ENCODE measurements at regions not wholly inside any gene's neighbourhood (a gene's known extent, or its start where the extent isn't known, plus 50 kb on each side); places are given as distances from the start of the nearest gene placed in this dataset.

- intact Hi-C loops (cut with micrococcal nuclease), result no loop called here
- no peaks in the 10 kb centered on the region for H3K9me3 ChIP-seq (ENCODE audit: control insufficient read depth in 2 of 3, low read length in 3 of 3)
- no peaks in the 10 kb centered on the region for H3K4me1 Mint-ChIP-seq
- no peaks in the 10 kb centered on the region for H3K4me1 ChIP-seq (ENCODE audit: control insufficient read depth in 2 of 2, insufficient read depth in 2 of 2, low read length in 2 of 2)
- POLR2A ChIA-PET, result no interaction called here
- no peak overlapping the region for H3K4me3 ChIP-seq (ENCODE audit: low read length)
- no peaks in the 10 kb centered on the region for H3K36me3 ChIP-seq (ENCODE audit: control insufficient read depth in 2 of 3, insufficient read depth in 3 of 3, low read length in 3 of 3)
- H3K4me3 Mint-ChIP-seq, result no peak overlapping the region
- H3K9me3 Mint-ChIP-seq, result peaks cover 0 to 7% (median 0%) of the 10 kb centered on the region in 11 donors
- H3K27me3 ChIP-seq (ENCODE audit: control insufficient read depth in 2 of 2, insufficient read depth in 2 of 2, low read length in 2 of 2), result no peaks in the 10 kb centered on the region
- H3K36me3 Mint-ChIP-seq, result no peaks in the 10 kb centered on the region
- CTCF ChIA-PET, result no interaction called here
- DNase-seq (no peak), ATAC-seq (no peak)
- H3K27ac ChIP-seq (ENCODE audit: low read depth, low read length), result no peak overlapping the region
- peaks cover 0 to 12% (median 0%) of the 10 kb centered on the region in 5 donors for H3K27me3 Mint-ChIP-seq
- no peak overlapping the region for H3K27ac Mint-ChIP-seq
Measured at GRCh38 chr20:39645131-39645530, 683.0 kb downstream of the DHX35 start.

- Histone ChIP-seq H3K36me3 (ENCODE audit: control insufficient read depth in 2 of 3, insufficient read depth in 3 of 3, low read length in 3 of 3) (no peaks in the 10 kb centered on the region), H3K4me3 (ENCODE audit: low read length) (no peak overlapping the region), H3K9me3 (ENCODE audit: control insufficient read depth in 2 of 3, low read length in 3 of 3) (no peaks in the 10 kb centered on the region), H3K27ac (ENCODE audit: low read depth, low read length) (no peak overlapping the region), H3K4me1 (ENCODE audit: control insufficient read depth in 2 of 2, insufficient read depth in 2 of 2, low read length in 2 of 2) (no peaks in the 10 kb centered on the region), H3K27me3 (ENCODE audit: control insufficient read depth in 2 of 2, insufficient read depth in 2 of 2, low read length in 2 of 2) (no peaks in the 10 kb centered on the region)
- H3K4me3 Mint-ChIP-seq, result no peak overlapping the region
- no peak overlapping the region for H3K27ac Mint-ChIP-seq
- no peaks in the 10 kb centered on the region for H3K36me3 Mint-ChIP-seq
- CTCF ChIA-PET, result no interaction called here
- H3K27me3 Mint-ChIP-seq, result peaks cover 0 to 12% (median 0%) of the 10 kb centered on the region in 5 donors
- no peak for ATAC-seq
- H3K9me3 Mint-ChIP-seq, result peaks cover 0 to 7% (median 0%) of the 10 kb centered on the region in 11 donors
- POLR2A ChIA-PET, result no interaction called here
- no peak for DNase-seq
- intact Hi-C loops (cut with micrococcal nuclease), result no loop called here
- H3K4me1 Mint-ChIP-seq, result no peaks in the 10 kb centered on the region
Measured at GRCh38 chr20:39643292-39643691, 681.1 kb downstream of the DHX35 start.

DNA sequence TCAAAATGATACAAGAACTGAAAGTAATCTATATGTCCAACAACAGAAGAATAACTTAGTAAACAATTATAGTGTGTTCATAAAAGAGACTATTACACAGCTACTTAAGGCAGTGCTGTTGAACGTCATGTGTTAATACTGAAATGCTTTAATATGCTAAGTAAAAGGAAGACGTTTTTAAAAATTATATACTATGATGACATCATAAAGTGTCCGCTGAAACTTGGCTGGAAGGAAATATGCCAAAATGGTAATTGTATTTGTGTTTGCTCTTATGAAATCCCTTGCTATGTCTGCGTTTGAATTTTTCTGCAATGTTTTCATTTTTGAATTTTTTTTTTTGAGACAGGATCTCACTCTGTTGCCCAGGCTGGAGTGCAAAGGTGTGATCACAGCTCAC lies 679.3 kb downstream of the DHX35 start:
- intact Hi-C loops (cut with micrococcal nuclease), result no loop called here
- H3K9me3 Mint-ChIP-seq, result peaks cover 0 to 7% (median 0%) of the 10 kb centered on the region in 11 donors
- ChIA-PET CTCF (no interaction called here), POLR2A (no interaction called here)
- H3K4me3 Mint-ChIP-seq, result no peak overlapping the region
- no peaks in the 10 kb centered on the region for H3K4me1 ChIP-seq (ENCODE audit: control insufficient read depth in 2 of 2, insufficient read depth in 2 of 2, low read length in 2 of 2)
- H3K9me3 ChIP-seq (ENCODE audit: control insufficient read depth in 2 of 3, low read length in 3 of 3), result no peaks in the 10 kb centered on the region
- no peaks in the 10 kb centered on the region for H3K36me3 Mint-ChIP-seq
- ATAC-seq, result no peak
- no peaks in the 10 kb centered on the region for H3K36me3 ChIP-seq (ENCODE audit: control insufficient read depth in 2 of 3, insufficient read depth in 3 of 3, low read length in 3 of 3)
- H3K4me1 Mint-ChIP-seq, result no peaks in the 10 kb centered on the region
- H3K27me3 Mint-ChIP-seq, result peaks cover 0 to 6% (median 5%) of the 10 kb centered on the region in 5 donors
- no peak overlapping the region for H3K4me3 ChIP-seq (ENCODE audit: low read length)
- H3K27ac Mint-ChIP-seq, result no peak overlapping the region
- H3K27me3 ChIP-seq (ENCODE audit: control insufficient read depth in 2 of 2, insufficient read depth in 2 of 2, low read length in 2 of 2), result no peaks in the 10 kb centered on the region
- H3K27ac ChIP-seq (ENCODE audit: low read depth, low read length), result no peak overlapping the region
- no peak for DNase-seq

DNA sequence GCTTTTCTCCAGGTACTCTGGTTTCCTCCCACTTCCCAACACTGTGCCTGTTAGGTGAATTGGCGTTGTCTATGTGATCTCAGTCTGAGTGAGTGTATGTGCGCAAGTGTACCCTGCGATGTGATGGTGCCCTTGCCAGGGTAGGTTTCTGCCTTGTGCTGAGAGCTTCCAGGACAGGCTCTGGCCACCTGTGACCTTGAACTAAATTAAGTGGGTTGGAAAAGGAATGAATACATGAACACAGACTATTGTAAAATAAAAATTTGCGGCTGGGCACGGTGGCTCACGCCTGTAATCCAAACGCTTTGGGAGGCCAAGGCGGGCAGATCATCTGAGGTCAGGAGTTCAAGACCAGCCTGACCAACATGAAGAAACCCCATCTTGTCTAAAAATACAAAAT lies 678.0 kb downstream of the DHX35 start:
- intact Hi-C loops (cut with micrococcal nuclease), result no loop called here
- Histone ChIP-seq H3K4me1 (ENCODE audit: control insufficient read depth in 2 of 2, insufficient read depth in 2 of 2, low read length in 2 of 2) (no peaks in the 10 kb centered on the region), H3K27ac (ENCODE audit: low read depth, low read length) (no peak overlapping the region), H3K4me3 (ENCODE audit: low read length) (no peak overlapping the region), H3K27me3 (ENCODE audit: control insufficient read depth in 2 of 2, insufficient read depth in 2 of 2, low read length in 2 of 2) (no peaks in the 10 kb centered on the region), H3K36me3 (ENCODE audit: control insufficient read depth in 2 of 3, insufficient read depth in 3 of 3, low read length in 3 of 3) (no peaks in the 10 kb centered on the region), H3K9me3 (ENCODE audit: control insufficient read depth in 2 of 3, low read length in 3 of 3) (no peaks in the 10 kb centered on the region)
- Mint-ChIP-seq H3K27me3 (peaks cover 0 to 5% (median 0%) of the 10 kb centered on the region in 5 donors), H3K27ac (no peak overlapping the region), H3K36me3 (no peaks in the 10 kb centered on the region), H3K9me3 (peaks cover 0 to 7% (median 0%) of the 10 kb centered on the region in 11 donors), H3K4me1 (no peaks in the 10 kb centered on the region), H3K4me3 (no peak overlapping the region)
- POLR2A ChIA-PET, result no interaction called here
- CTCF ChIA-PET, result no interaction called here
- no peak for DNase-seq
- ATAC-seq, result no peak

- no peaks in the 10 kb centered on the region for H3K27me3 ChIP-seq (ENCODE audit: control insufficient read depth in 2 of 2, insufficient read depth in 2 of 2, low read length in 2 of 2)
- H3K27me3 Mint-ChIP-seq, result peaks cover 0 to 5% (median 0%) of the 10 kb centered on the region in 5 donors
- intact Hi-C loops (cut with micrococcal nuclease), result no loop called here
- H3K4me3 Mint-ChIP-seq, result no peak overlapping the region
- H3K27ac Mint-ChIP-seq, result no peak overlapping the region
- ATAC-seq (no peak), DNase-seq (no peak)
- H3K9me3 ChIP-seq (ENCODE audit: control insufficient read depth in 2 of 3, low read length in 3 of 3), result no peaks in the 10 kb centered on the region
- ChIA-PET POLR2A (no interaction called here), CTCF (no interaction called here)
- H3K36me3 Mint-ChIP-seq, result no peaks in the 10 kb centered on the region
- no peak overlapping the region for H3K4me3 ChIP-seq (ENCODE audit: low read length)
- no peaks in the 10 kb centered on the region for H3K4me1 ChIP-seq (ENCODE audit: control insufficient read depth in 2 of 2, insufficient read depth in 2 of 2, low read length in 2 of 2)
- no peaks in the 10 kb centered on the region for H3K36me3 ChIP-seq (ENCODE audit: control insufficient read depth in 2 of 3, insufficient read depth in 3 of 3, low read length in 3 of 3)
- no peak overlapping the region for H3K27ac ChIP-seq (ENCODE audit: low read depth, low read length)
- peaks cover 0 to 7% (median 0%) of the 10 kb centered on the region in 11 donors for H3K9me3 Mint-ChIP-seq
- H3K4me1 Mint-ChIP-seq, result no peaks in the 10 kb centered on the region
Measured at GRCh38 chr20:39638731-39639130, 676.6 kb downstream of the DHX35 start.

GRCh38 chr20:39633689-39634088 lies 671.5 kb downstream of the DHX35 start:
- H3K9me3 ChIP-seq (ENCODE audit: control insufficient read depth in 2 of 3, low read length in 3 of 3), result no peaks in the 10 kb centered on the region
- ChIA-PET CTCF (no interaction called here), POLR2A (no interaction called here)
- no peaks in the 10 kb centered on the region for H3K36me3 ChIP-seq (ENCODE audit: control insufficient read depth in 2 of 3, insufficient read depth in 3 of 3, low read length in 3 of 3)
- H3K27ac ChIP-seq (ENCODE audit: low read depth, low read length), result no peak overlapping the region
- H3K27me3 Mint-ChIP-seq, result peaks cover 0 to 7% (median 0%) of the 10 kb centered on the region in 5 donors
- peaks cover 0 to 6% (median 0%) of the 10 kb centered on the region in 11 donors for H3K9me3 Mint-ChIP-seq
- DNase-seq (no peak), ATAC-seq (no peak)
- H3K36me3 Mint-ChIP-seq, result no peaks in the 10 kb centered on the region
- no peak overlapping the region for H3K4me3 Mint-ChIP-seq
- intact Hi-C loops (cut with micrococcal nuclease), result no loop called here
- H3K4me3 ChIP-seq (ENCODE audit: low read length), result no peak overlapping the region
- H3K4me1 ChIP-seq (ENCODE audit: control insufficient read depth in 2 of 2, insufficient read depth in 2 of 2, low read length in 2 of 2), result no peaks in the 10 kb centered on the region
- no peaks in the 10 kb centered on the region for H3K27me3 ChIP-seq (ENCODE audit: control insufficient read depth in 2 of 2, insufficient read depth in 2 of 2, low read length in 2 of 2)
- H3K4me1 Mint-ChIP-seq, result no peaks in the 10 kb centered on the region
- H3K27ac Mint-ChIP-seq, result no peak overlapping the region

DNA sequence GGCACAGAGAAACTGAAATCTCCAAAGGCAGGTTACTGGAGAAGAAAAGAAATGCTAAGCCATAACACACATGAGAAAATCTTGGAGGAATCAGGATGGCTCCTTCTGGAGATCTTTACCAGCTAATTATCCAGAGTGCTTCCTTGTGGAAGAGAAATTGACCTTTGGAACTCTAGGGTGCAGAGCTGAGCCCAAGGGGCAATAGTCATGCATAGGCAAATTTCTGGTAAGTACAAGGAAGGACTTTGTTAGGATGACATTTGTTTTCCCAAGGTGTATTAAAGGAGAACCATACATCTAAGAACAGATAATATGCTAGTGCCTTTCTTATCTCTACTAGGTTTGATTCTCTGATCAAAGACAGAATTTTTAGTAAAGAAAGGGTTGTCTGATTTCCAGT lies 670.6 kb downstream of the DHX35 start:
- H3K27me3 ChIP-seq (ENCODE audit: control insufficient read depth in 2 of 2, insufficient read depth in 2 of 2, low read length in 2 of 2), result no peaks in the 10 kb centered on the region
- H3K9me3 ChIP-seq (ENCODE audit: control insufficient read depth in 2 of 3, low read length in 3 of 3), result no peaks in the 10 kb centered on the region
- peaks cover 0 to 7% (median 1%) of the 10 kb centered on the region in 5 donors for H3K27me3 Mint-ChIP-seq
- DNase-seq, result no peak
- ChIA-PET CTCF (no interaction called here), POLR2A (no interaction called here)
- no peaks in the 10 kb centered on the region for H3K36me3 ChIP-seq (ENCODE audit: control insufficient read depth in 2 of 3, insufficient read depth in 3 of 3, low read length in 3 of 3)
- no peaks in the 10 kb centered on the region for H3K4me1 ChIP-seq (ENCODE audit: control insufficient read depth in 2 of 2, insufficient read depth in 2 of 2, low read length in 2 of 2)
- H3K27ac ChIP-seq (ENCODE audit: low read depth, low read length), result no peak overlapping the region
- no peak overlapping the region for H3K4me3 Mint-ChIP-seq
- peaks cover 0 to 5% (median 3%) of the 10 kb centered on the region in 11 donors for H3K9me3 Mint-ChIP-seq
- intact Hi-C loops (cut with micrococcal nuclease), result no loop called here
- no peaks in the 10 kb centered on the region for H3K36me3 Mint-ChIP-seq
- H3K27ac Mint-ChIP-seq, result no peak overlapping the region
- no peak for ATAC-seq
- no peaks in the 10 kb centered on the region for H3K4me1 Mint-ChIP-seq
- H3K4me3 ChIP-seq (ENCODE audit: low read length), result no peak overlapping the region

Measured in naive thymus-derived CD4-positive, alpha-beta T cell (primary cell).